BLaER1 treated with 17β-estradiol and CSF1 and Interleukin-3, amounts not matched to agents 10 nM and 100 nM (cell line): ENCODE measurements at regions not wholly inside any gene's neighbourhood (a gene's known extent, or its start where the extent isn't known, plus 50 kb on each side); places are given as distances from the start of the nearest gene placed in this dataset.

ENCODE experiments used
- H3K27ac ChIP-seq, 11 experiments: shearing (Covaris generic); formaldehyde crosslinking; 2 replicates each; pipeline ENCODE4 v1.8.1; 2022
- H3K27me3 ChIP-seq, 11 experiments: shearing (Covaris generic); formaldehyde crosslinking; 2 replicates each; pipeline ENCODE4 v1.8.1; 2022
- H3K36me3 ChIP-seq, 11 experiments: shearing (Covaris generic); formaldehyde crosslinking; 2 replicates each; pipeline ENCODE4 v1.8.1; 2022
- H3K4me1 ChIP-seq, 10 experiments: shearing (Covaris generic); formaldehyde crosslinking; 2 replicates each; pipeline ENCODE4 v1.8.1; 2022
- H3K4me2 ChIP-seq, 11 experiments: shearing (Covaris generic); formaldehyde crosslinking; 2 replicates each; pipeline ENCODE4 v1.8.1; 2022
- H3K4me3 ChIP-seq, 10 experiments: shearing (Covaris generic); formaldehyde crosslinking; 2 replicates each; pipeline ENCODE4 v1.8.1; 2022
- H3K9ac ChIP-seq, 11 experiments: shearing (Covaris generic); formaldehyde crosslinking; 2 replicates each; pipeline ENCODE4 v1.8.1; 2022
- H3K9me3 ChIP-seq, 11 experiments: shearing (Covaris generic); formaldehyde crosslinking; replicated peaks in 1 of 11; 2 replicates each; pipeline ENCODE4 v1.8.1; 2022
- H4K20me1 ChIP-seq, 11 experiments: shearing (Covaris generic); formaldehyde crosslinking; 2 replicates each; pipeline ENCODE4 v1.8.1; 2022
- Cebpa-rat ChIP-seq, 11 experiments: shearing (Covaris generic); IDR thresholded peaks; 2 replicates each; pipeline ENCODE4 v1.8.1; 2022

- Histone ChIP-seq H3K9ac (no peak overlapping the region), H3K4me1 (no peaks in the 10 kb centered on the region), H3K4me2 (no peak overlapping the region), H3K4me3 (no peak overlapping the region), H3K9me3 (no peaks in the 10 kb centered on the region), H3K27ac (no peak overlapping the region), H4K20me1 (no peaks in the 10 kb centered on the region), H3K27me3 (no peaks in the 10 kb centered on the region), H3K36me3 (no peaks in the 10 kb centered on the region)
- TF ChIP-seq Cebpa-rat (IDR thresholded peaks at IDR 0.05) = no peak
These were observed 337.5 kb upstream of the THBS1 start for GRCh38 chr15:39243396-39243795.

- H3K27ac ChIP-seq = no peak overlapping the region
- TF ChIP-seq Cebpa-rat (IDR thresholded peaks at IDR 0.05) = no peak
- no peaks in the 10 kb centered on the region for H3K4me1 ChIP-seq
- H4K20me1 ChIP-seq = no peaks in the 10 kb centered on the region
- H3K27me3 ChIP-seq = no peaks in the 10 kb centered on the region
- no peaks in the 10 kb centered on the region for H3K36me3 ChIP-seq
- no peak overlapping the region for H3K4me2 ChIP-seq
- no peak overlapping the region for H3K4me3 ChIP-seq
- H3K9me3 ChIP-seq = no peaks in the 10 kb centered on the region
- H3K9ac ChIP-seq = no peak overlapping the region
These were observed 336.1 kb upstream of the THBS1 start for GRCh38 chr15:39244776-39245175.

GRCh38 chr15:39246523-39246922 is 334.4 kb upstream of the THBS1 start:
- no peak overlapping the region for H3K4me3 ChIP-seq
- no peaks in the 10 kb centered on the region for H3K27me3 ChIP-seq
- H3K9me3 ChIP-seq = no peaks in the 10 kb centered on the region
- no peak overlapping the region for H3K9ac ChIP-seq
- peaks cover 0 to 16% (median 8%) of the 10 kb centered on the region in 10 experiments; a peak in 15 of 20 replicates for H3K4me1 ChIP-seq
- no peak for TF ChIP-seq Cebpa-rat (IDR thresholded peaks at IDR 0.05)
- H3K27ac ChIP-seq = no peak overlapping the region
- H3K4me2 ChIP-seq = no peak overlapping the region
- H3K36me3 ChIP-seq = no peaks in the 10 kb centered on the region
- H4K20me1 ChIP-seq = no peaks in the 10 kb centered on the region

GRCh38 chr15:39247574-39247973 is 333.3 kb upstream of the THBS1 start:
- Histone ChIP-seq H3K4me1 (peaks cover 0 to 16% (median 8%) of the 10 kb centered on the region in 10 experiments; a peak in 15 of 20 replicates), H3K9ac (no peak overlapping the region), H3K9me3 (no peaks in the 10 kb centered on the region), H4K20me1 (no peaks in the 10 kb centered on the region), H3K27me3 (no peaks in the 10 kb centered on the region), H3K36me3 (no peaks in the 10 kb centered on the region), H3K4me2 (no peak overlapping the region), H3K4me3 (no peak overlapping the region), H3K27ac (no peak overlapping the region)
- TF ChIP-seq Cebpa-rat (IDR thresholded peaks at IDR 0.05) = no peak

GRCh38 chr15:39248204-39248603 is 332.7 kb upstream of the THBS1 start:
- Histone ChIP-seq H3K4me3 (no peak overlapping the region), H3K9me3 (no peaks in the 10 kb centered on the region), H4K20me1 (no peaks in the 10 kb centered on the region), H3K36me3 (no peaks in the 10 kb centered on the region), H3K27me3 (no peaks in the 10 kb centered on the region), H3K27ac (no peak overlapping the region), H3K9ac (no peak overlapping the region), H3K4me1 (peaks cover 0 to 16% (median 8%) of the 10 kb centered on the region in 10 experiments; a peak in 15 of 20 replicates), H3K4me2 (no peak overlapping the region)
- TF ChIP-seq Cebpa-rat (IDR thresholded peaks at IDR 0.05) = no peak

GRCh38 chr15:39250001-39250400 is 330.9 kb upstream of the THBS1 start:
- Histone ChIP-seq H3K9ac (no peak overlapping the region), H3K27me3 (no peaks in the 10 kb centered on the region), H3K27ac (no peak overlapping the region), H4K20me1 (no peaks in the 10 kb centered on the region), H3K4me1 (peaks cover 0 to 16% (median 8%) of the 10 kb centered on the region in 10 experiments; a peak in 15 of 20 replicates), H3K4me2 (peak overlapping the region in 4 of 11 experiments; percentile 3 to 27 (median 21); a peak in 5 of 22 replicates), H3K9me3 (no peaks in the 10 kb centered on the region), H3K4me3 (no peak overlapping the region), H3K36me3 (no peaks in the 10 kb centered on the region)
- no peak for TF ChIP-seq Cebpa-rat (IDR thresholded peaks at IDR 0.05)

GRCh38 chr15:39250460-39251186 is 330.3 kb upstream of the THBS1 start:
- Histone ChIP-seq H3K27ac (peak overlapping the region in 3 of 11 experiments; percentile 2 to 44 (median 38); a peak in 2 of 22 replicates), H3K4me2 (peak overlapping the region in 10 of 11 experiments; percentile 3 to 51 (median 18); a peak in 12 of 22 replicates), H3K36me3 (no peaks in the 10 kb centered on the region), H3K9ac (no peak overlapping the region), H4K20me1 (no peaks in the 10 kb centered on the region), H3K4me3 (no peak overlapping the region), H3K4me1 (peaks cover 0 to 16% (median 8%) of the 10 kb centered on the region in 10 experiments; a peak in 15 of 20 replicates), H3K27me3 (no peaks in the 10 kb centered on the region), H3K9me3 (no peaks in the 10 kb centered on the region)
- TF ChIP-seq Cebpa-rat (IDR thresholded peaks at IDR 0.05) = no peak

- H3K27ac ChIP-seq = no peak overlapping the region
- H3K9me3 ChIP-seq = no peaks in the 10 kb centered on the region
- no peak overlapping the region for H3K4me2 ChIP-seq
- H3K4me3 ChIP-seq = no peak overlapping the region
- no peaks in the 10 kb centered on the region for H3K27me3 ChIP-seq
- peaks cover 0 to 16% (median 8%) of the 10 kb centered on the region in 10 experiments; a peak in 15 of 20 replicates for H3K4me1 ChIP-seq
- TF ChIP-seq Cebpa-rat (IDR thresholded peaks at IDR 0.05) = no peak
- H4K20me1 ChIP-seq = no peaks in the 10 kb centered on the region
- H3K36me3 ChIP-seq = no peaks in the 10 kb centered on the region
- H3K9ac ChIP-seq = no peak overlapping the region
These were observed 329.3 kb upstream of the THBS1 start for GRCh38 chr15:39251413-39252133.

- no peak overlapping the region for H3K4me2 ChIP-seq
- no peak overlapping the region for H3K27ac ChIP-seq
- no peaks in the 10 kb centered on the region for H3K27me3 ChIP-seq
- no peaks in the 10 kb centered on the region for H3K9me3 ChIP-seq
- no peak overlapping the region for H3K4me3 ChIP-seq
- no peaks in the 10 kb centered on the region for H3K36me3 ChIP-seq
- no peak overlapping the region for H3K9ac ChIP-seq
- H3K4me1 ChIP-seq = peaks cover 0 to 16% (median 8%) of the 10 kb centered on the region in 10 experiments; a peak in 15 of 20 replicates
- H4K20me1 ChIP-seq = no peaks in the 10 kb centered on the region
- TF ChIP-seq Cebpa-rat (IDR thresholded peaks at IDR 0.05) = no peak
These were observed 328.8 kb upstream of the THBS1 start for GRCh38 chr15:39252134-39252470.
